HG03558 (cell line): ENCODE measurements at regions not wholly inside any gene's neighbourhood (a gene's known extent, or its start where the extent isn't known, plus 50 kb on each side); places are given as distances from the start of the nearest gene placed in this dataset.
"Not testable (repeated sequence)": the region's sequence is repeated elsewhere in the genome, so short reads cannot be mapped to it uniquely, and the experiment has no call there.

Source experiments
- ATAC-seq: cut with Tn5 transposase; IDR thresholded peaks from one replicate; pipeline ENCODE4 v1.9.1; 2021; ENCODE audit warnings: moderate number of reproducible peaks; ENCODE audit not compliant: unreplicated experiment; ENCODE audit errors: extremely low read depth

DNA sequence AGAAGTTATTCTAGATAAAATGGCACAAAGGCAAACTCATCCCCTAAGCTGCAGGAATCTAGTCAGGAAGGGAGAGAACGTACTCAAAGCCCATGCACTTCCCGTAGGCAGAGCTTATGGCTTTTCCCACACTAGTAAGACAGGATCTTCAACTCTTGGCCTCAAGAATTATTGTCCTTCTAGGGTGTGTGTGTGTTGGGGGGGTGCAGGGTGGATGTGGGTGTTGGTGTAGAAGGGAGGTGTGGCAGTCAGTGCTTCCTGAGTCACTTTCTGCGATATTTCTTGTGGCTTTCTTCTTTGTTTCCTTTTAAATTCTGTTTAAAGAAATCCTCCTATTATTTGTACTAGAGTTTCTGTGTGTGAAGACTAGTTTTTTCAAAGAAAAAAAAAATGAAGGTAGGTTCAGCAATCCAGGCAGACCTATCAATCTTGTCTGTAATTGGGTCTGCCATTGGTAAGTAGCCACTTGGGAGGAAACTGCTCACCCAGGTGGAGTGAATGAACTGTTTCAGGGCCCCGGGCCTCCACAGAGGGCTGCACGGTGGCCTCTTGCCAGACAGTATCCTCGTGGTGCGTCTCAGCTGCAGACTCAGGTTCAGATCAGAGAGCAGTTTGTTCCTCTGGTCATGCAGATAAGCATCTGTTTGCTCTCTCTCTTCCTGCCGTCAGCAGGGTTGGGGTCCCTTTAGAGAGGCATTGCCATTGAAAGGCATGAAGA lies 131.9 kb downstream of the NPR3 start:
- no peak for ATAC-seq

DNA sequence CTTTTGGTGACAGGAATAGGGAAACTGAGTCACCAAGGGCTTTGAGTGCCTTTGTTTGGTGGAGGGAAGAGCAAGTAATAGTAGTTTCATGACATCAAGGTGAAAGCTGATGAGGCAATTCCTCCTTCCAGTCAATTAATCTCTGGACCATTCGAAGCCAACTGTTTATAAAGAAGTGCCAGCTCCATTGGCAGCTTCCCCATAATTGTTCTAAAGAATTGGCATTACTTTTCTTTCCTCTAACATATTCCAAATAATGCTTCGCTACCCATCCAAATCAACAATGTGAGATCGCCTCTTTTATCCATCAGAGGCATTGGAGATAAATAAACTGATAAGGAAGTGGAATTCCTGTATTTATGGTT lies 132.4 kb downstream of the NPR3 start:
- ATAC-seq: no peak

DNA sequence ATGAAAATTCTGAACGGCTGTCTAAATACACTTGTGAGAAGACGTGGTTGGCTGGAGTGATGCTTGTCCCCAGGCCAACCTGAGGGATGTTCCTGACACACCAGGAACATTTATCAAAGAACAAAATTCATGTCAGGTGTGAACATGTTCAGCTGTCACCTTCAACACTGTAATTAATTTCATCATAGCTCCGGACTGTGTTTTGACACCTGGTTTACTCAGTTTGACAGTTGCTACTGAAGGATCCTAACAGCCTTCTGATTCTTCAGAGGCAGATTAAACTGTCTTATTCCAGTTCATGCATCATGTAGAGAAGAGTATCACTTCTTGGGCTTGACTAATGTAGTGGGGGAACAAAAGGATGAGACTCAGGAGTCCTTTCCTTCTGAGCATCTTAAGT lies 134.1 kb downstream of the NPR3 start:
- ATAC-seq: no peak

DNA sequence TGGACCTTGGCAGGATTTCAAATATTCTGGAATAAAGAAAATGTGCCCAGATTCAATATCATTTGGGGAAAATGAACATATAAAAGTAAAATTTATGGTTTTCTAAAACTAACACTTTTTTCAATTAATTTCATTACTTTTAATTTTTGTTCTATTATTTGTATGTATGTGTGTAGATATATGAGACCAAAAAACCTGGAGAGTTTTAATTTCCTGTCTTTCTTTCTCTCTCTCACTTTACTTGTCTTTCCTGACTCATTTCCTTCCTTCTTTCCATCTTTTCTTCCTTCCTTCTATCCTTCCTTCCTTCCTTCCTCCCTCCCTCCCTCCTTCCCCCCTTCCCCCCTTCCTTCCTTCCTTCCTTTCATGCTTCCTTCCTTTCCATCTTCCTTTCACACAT lies 137.0 kb downstream of the NPR3 start:
- no peak for ATAC-seq

DNA sequence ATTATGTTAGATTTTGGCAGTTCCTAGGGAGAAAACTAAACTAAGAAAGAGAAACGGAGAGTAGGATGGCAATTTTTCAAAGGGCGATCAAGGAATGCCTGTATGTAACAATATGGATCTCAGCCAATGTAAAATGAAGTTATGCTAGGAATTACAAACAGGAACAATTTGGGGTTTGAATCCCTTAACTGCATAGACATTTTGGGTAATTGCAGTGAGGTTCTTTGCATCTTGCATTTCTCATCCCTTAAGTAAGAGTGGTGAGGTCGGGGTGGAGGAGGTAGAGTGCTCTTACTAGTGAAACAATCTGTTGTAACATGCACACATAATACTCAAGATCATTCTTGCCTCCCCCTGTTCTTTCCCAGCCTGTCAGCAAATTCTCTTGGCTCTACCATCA lies 137.6 kb downstream of the NPR3 start:
- no peak for ATAC-seq

DNA sequence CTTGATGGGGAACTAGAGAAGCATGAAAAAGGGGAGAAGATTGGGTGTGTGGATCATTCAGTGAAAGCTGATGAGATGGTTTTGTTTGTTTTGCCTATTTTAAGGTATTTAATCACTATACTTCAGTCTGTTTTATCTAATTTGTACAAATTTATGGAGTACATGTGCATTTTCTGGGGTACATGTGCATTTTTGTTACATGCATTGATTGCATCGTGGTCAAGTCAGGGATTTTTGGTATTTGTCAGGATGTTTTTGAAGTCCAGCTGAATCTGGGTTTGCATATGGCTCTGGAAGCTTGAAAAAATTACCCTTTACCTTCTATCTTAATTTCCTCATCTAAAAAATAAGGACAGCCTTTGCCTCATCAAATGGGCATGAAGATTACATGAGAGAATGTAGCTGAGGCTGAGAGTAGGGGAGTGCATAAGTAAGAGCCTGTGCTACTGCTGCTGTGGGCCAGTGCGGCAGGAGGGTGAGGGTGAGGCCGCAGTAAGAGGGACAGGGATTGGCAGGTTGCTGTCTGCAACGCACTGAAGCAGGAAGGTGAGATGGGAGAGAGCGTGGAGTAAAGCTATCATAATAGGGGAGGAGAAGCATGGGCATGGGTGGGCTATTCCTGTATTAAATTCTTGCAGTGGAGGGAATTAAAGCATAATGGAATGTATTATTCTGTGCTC lies 139.8 kb downstream of the NPR3 start:
- no peak for ATAC-seq

DNA sequence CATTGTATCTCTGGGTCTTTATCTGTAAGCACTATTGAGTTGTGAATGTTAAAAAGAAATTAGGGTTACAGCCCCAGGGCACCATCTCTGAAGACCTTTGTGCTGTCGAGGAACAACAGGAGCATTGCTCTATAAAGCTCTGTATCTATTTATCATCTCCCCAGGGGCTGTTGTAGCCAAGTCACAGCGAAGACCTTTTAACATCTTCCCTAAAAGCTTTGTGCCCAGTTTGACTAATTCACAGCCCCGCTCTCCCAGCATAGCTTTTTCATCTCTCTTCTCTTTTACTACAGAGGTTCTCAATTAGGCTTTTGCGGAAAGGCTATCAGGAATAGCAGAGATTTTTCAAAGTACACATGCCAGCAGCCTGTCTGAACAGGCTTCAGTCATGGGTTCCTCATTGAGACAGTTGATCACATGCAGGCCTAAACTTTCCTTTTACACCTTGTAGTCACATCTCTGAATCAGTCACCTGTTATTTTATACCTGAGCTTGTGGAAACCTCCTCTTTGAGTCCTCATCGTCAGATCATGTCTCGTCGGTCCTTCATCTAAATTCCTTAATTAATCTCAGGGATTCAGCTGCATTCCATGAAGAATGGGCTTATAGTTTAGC lies 140.5 kb downstream of the NPR3 start:
- no peak for ATAC-seq

DNA sequence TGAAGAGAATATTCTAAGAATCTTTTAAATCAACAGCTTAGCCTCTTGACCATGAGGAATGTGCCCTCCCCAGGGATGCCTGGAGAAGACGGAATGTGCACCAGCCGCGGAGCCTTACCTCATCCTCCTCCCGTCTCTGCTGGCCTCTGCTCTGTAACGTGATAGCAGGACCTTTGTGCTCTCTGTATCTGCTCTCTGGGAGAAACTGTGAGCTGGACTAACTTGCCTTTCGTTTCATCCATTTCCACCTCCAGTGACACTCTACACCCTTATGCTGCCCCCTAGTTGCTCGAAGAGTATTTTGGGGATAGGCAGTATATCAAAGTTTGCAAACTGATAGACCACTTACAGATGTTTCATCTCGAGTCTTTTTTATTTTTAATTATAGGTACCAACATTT lies 141.4 kb downstream of the NPR3 start:
- ATAC-seq: no peak

DNA sequence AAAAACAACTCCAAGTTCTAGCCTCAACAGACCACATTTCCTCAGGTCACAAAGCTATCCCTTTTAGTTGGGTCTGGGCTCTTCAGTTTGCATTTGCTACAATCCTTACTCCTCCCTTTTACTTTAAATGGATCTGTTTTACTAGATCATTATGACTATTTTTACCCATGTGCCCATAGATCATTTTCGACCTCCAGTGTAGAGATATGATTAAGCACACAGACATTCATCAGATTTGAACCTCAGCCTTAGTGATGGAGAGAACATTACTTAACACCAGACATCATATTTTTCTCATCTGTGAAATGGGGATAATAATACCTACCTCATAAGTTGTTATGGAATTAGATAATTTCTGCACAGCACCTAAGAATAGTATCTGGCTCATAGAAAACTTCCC lies 141.9 kb downstream of the NPR3 start:
- no peak for ATAC-seq

DNA sequence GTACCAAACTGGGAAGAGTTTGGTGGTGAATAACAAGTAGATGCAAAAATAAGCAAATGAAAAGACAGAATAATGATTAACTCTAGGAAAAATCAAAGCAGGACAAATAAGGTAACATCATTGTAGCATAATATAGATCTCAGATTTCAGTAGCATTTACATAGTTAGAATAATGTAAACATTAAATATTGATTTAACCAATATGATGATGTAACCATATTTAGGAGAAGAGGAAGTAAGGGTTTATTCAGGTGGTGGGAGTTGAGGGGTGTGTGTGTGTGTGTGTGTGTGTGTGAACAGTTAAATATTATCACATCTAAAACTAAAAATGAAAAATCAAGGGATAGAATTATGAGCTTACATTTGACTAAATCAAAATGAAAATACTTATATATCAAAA lies 143.4 kb downstream of the NPR3 start:
- no peak for ATAC-seq

DNA sequence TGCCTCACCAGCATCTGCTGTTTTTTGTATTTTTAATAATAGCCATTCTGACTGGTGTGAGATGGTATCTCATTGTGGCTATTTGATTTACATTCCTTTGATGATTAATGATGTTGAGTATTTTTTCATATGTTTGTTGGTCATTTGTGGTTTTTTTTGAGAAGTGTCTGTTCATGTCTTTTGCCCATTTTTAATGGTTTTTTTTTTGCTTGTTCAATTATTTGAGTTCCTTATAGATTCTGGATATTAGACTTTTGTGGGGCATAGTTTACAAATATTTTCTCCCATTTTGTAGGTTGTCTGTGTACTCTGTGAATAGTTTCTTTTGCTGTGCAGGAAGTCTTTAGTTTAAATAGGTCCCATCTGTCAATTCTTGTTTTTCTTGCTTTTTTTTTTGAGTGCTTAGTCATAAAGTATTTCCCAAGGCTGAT lies 148.1 kb downstream of the NPR3 start:
- ATAC-seq: no peak

DNA sequence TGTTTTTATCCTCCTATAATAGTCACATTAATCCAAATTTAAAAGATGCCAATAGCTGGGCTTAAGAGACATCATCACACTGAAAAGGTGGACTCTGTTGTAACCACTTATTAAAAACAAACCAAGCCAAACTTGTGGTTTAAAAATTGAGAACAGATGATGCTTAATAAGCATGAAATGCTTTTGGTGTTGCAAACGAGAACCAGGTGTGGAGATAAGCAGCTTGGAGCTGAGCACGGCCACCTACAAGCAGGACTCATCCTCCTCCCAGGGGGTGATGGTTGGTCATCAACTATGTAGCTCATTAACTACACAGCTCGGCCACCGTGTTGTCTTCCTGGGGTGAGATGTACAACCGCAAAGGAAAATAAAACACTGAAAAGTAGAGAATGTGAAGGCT lies 154.4 kb downstream of the NPR3 start:
- ATAC-seq: no peak

DNA sequence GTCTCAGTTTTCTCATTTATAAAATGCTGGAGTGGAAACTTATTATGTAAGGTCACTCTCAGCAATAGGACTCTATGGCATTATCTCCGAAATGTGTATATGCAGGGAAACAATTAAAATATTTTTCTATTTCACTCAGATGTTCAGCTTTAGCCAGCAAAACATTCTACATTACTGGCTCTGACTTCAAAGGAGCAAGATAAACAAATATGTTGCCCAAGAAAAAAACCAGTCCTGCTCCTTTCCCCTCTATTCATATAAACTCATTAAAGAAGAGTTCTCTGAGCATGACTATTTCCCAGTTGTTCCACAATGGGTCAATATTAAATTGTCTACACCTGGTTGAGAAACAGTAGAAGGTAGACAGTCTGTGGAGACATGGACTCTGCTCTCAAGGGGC lies 155.0 kb downstream of the NPR3 start:
- no peak for ATAC-seq

DNA sequence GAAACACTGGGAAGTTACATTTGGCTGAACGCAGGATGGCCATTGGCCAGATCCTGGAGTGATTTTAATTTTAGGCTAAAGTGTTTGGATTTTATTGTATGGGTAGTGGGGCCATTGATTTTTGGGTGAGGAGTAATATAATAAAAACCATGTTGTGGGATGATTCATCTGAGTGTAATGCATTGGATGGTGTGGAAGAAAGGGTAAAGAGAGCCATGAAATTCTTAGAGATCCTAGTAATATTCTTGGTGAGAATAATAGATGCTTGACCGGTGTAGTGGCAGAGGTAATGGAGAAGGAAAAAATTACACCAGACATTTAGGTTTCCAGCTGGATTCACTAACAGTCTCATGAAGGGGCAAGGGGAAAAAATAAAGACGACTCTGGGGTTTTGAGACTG lies 158.1 kb downstream of the NPR3 start:
- ATAC-seq: no peak

DNA sequence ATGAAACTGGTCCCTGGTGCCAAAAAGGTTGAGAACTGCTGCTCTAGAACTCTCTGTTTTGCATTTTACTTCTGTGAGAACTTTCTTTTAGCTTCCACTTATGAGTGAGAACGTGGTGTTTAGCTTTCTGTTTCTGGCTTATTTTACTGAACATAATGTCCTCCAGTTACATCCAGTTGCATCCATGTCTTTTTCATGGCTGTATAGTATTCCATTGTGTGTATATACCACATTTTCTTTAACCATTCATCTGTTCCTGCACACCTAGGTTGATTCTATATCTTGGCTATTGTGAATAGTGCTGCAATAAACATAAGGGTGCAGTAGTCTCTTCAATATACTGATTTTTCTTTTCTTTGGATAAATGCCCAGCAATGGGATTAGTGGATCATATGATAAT lies 165.7 kb downstream of the NPR3 start:
- ATAC-seq: no peak

DNA sequence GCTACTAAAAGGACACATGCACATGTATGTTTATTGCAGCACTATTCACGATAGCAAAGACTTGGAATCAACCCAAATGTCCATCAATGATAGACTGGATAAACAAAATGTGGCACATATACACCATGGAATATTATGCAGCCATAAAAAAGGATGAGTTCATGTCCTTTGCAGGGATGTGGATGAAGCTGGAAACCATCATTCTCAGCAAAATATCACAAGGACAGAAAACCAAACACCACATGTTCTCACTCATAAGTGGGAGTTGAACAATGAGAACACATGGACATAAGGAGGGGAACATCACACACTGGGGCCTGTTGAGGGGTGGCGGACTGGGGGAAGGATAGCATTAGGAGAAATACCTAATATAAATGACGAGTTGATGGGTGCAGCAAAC lies 168.2 kb downstream of the NPR3 start:
- ATAC-seq: not testable (repeated sequence)

DNA sequence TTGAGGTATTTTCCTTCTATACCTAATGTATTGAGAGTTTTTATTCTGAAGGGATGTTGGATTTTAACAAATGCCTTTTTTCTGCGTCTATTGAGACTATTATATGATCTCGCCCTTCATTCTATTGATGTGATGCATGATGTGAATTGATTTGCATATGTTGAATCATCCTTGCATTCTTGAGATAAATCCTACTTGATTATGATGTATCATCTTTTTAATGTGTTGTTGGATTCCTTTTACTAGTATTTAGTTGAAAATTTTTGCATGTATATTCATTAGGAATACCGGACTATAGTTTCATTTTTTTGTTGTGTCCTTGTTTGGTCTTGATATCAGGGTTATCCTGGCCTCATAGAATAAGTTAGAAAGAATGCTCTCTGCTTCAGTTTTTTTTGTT lies 169.7 kb downstream of the NPR3 start:
- ATAC-seq: no peak

DNA sequence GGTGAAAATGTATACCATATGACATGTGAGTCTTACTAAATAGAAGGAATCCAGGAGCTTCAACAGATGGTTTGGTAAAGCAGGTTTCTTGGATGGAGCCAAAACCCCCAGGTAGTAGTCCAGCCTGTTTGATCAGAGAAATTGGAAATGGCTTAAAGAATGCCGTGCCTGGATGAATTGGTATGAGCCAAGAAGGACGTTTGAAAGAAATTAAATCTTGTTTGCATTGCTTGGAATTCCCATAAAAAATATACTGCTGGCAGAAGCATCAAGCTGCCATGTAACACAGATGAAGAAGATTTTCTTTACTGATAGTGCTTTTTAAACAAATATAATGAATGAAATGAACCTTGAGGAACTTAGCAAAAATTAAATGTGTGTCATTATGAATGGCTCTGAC lies 176.3 kb downstream of the NPR3 start:
- ATAC-seq: no peak

DNA sequence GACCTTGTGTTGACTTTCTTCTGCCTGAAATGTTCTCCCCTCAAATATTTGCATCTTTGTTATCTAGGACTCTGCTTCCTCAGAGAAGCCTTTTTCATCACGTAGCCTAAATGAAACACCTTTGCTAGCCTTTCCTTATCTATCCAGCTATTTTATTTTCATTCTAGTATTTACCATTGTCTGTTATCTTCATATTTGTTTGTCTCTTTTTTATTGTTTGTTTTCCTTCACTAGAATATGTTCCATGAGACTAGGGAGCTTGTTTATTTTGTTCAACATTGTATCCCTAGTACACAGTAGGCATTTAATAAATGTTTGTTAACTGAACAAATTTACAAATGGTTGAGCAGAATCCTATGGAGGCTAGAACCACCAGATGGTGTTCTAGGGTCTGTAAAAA lies 178.0 kb downstream of the NPR3 start:
- ATAC-seq: no peak

DNA sequence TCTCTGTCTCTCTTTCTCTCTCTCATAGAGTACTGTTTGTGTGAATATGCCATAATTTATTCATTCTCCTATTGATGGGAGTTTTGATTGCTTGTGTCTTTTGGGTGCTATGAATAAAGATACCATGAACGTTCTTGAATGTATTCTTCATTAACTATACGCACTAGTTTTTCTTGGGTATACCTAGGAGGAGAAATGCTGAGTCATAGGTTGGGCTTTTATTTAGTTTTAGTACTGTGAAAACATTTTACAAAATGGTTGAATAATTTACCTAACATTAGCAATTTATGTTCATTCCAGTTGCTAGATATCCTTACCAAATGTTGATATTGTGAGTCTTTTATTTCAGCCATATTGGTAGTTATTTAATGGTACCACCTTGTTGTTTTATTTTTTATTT lies 192.5 kb downstream of the NPR3 start:
- no peak for ATAC-seq

DNA sequence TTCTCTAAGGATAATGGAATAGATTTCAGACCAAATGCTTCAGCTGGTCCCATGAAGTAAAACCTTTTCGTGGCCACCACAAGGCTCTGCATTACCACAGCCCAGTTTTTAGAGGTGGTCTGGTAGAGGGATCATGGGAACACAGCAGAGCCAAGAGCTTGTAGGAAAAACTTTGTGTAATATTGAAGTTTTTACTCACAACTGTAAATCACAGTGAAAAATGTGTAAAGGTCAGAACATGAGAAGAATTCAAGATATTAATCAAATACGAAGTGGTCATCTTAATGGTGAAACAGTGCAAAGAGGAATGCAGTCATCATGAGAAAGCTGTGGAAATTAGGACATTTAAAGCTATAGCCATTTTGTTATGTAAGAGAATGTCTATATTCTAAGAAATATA lies 197.5 kb downstream of the NPR3 start:
- no peak for ATAC-seq

DNA sequence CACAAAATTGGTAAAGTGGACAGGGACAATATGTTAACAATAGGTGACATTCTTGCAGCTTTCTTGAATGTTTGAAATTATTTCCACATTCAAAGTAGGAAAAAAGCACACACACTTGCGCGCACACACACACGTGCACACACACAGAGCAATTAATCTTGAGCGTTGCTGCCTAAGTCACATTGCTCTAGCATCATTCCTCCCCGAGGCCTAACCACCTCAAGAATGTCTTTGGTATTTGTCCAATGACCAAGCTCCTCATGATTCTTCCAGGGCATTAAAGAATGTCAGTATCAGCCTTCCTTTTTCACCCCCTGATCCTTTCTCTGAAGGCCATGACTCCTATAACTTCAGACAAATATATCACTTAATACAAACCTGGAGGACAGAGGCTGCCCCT lies 198.1 kb downstream of the NPR3 start:
- no peak for ATAC-seq
